22Rv1 (cell line): ENCODE measurements at regions not wholly inside any gene's neighbourhood (a gene's known extent, or its start where the extent isn't known, plus 50 kb on each side); places are given as distances from the start of the nearest gene placed in this dataset.

Experiments
- CTCF ChIP-seq: fragments of 450-650 bp; IDR thresholded peaks from 2 replicates; pipeline ENCODE4 v1.5.1; 2017; ENCODE audit warnings: mild to moderate bottlenecking
- ZFX ChIP-seq: fragments of 450-650 bp; IDR thresholded peaks from 2 replicates; pipeline ENCODE4 v1.6.1; 2017; ENCODE audit warnings: antibody characterized with exemption, borderline replicate concordance

GRCh38 chr3:191792580-191792979, 331.6 kb downstream of the PYDC2 start:
- TF ChIP-seq CTCF (no peak), ZFX (no peak)
